Tibial nerve (tissue), 4 donors: ENCODE measurements at regions not wholly inside any gene's neighbourhood (a gene's known extent, or its start where the extent isn't known, plus 50 kb on each side); places are given as distances from the start of the nearest gene placed in this dataset.

Experiments
- DNase-seq, 2 donors: peaks; one replicate each; pipeline ENCODE4 v3.0.0-alpha.2; 2019; ENCODE audit warnings: low spot score in 2 of 2
- H3K27ac ChIP-seq, 4 donors: fragments of 200-600 bp; sonication (generic) in 3 of 4; one replicate each; pipeline ENCODE4 v1.5.1; 2017 to 2019; ENCODE audit warnings: mild to moderate bottlenecking in 1 of 4
- H3K27me3 ChIP-seq, 2 donors: fragments of 200-600 bp; sonication (generic) in 1 of 2; one replicate each; pipeline versions ENCODE4 v1.5.1 to v1.6.0; 2017 to 2019
- H3K36me3 ChIP-seq, 3 donors: fragments of 200-600 bp; sonication (generic); one replicate each; pipeline ENCODE4 v1.5.1; 2018 to 2019
- H3K4me1 ChIP-seq, 4 donors: fragments of 200-600 bp; sonication (generic) in 3 of 4; one replicate each; pipeline ENCODE4 v1.5.1; 2017 to 2019
- H3K4me3 ChIP-seq, 4 donors: fragments of 200-600 bp; sonication (generic) in 3 of 4; one replicate each; pipeline ENCODE4 v1.5.1; 2017 to 2019; ENCODE audit warnings: mild to moderate bottlenecking in 1 of 4, moderate library complexity in 1 of 4
- H3K9me3 ChIP-seq, 4 donors: fragments of 200-600 bp; sonication (generic) in 3 of 4; one replicate each; pipeline ENCODE4 v1.5.1; 2017 to 2019
- EP300 ChIP-seq, 2 donors: sonication (generic); formaldehyde crosslinking; IDR thresholded peaks; one replicate each; pipeline ENCODE4 v1.6.1; 2017; ENCODE audit warnings: antibody characterized with exemption in 2 of 2, mild to moderate bottlenecking in 1 of 2
- POLR2A ChIP-seq, 2 donors: fragments of 450-650 bp; IDR thresholded peaks; one replicate each; pipeline ENCODE4 v1.6.1; 2017; ENCODE audit warnings: antibody characterized with exemption in 2 of 2, mild to moderate bottlenecking in 2 of 2, moderate library complexity in 2 of 2
- WGBS, 2 donors: methylation state at CpG; one replicate each; pipeline ENCODE4 v1.1.5; 2018; 5-methylcytosine and 5-hydroxymethylcytosine counted together
- TF ChIP-seq, protein P1 (sequence below), 5 experiments: fragments of 200-600 bp in 3 of 5; fragments of 450-650 bp in 2 of 5; sonication (generic) in 3 of 5; IDR thresholded peaks; one replicate each; pipeline ENCODE4 v1.5.1; 2016 to 2019; ENCODE audit warnings: antibody characterized with exemption in 5 of 5, mild to moderate bottlenecking in 3 of 5, moderate library complexity in 2 of 5

DNA sequence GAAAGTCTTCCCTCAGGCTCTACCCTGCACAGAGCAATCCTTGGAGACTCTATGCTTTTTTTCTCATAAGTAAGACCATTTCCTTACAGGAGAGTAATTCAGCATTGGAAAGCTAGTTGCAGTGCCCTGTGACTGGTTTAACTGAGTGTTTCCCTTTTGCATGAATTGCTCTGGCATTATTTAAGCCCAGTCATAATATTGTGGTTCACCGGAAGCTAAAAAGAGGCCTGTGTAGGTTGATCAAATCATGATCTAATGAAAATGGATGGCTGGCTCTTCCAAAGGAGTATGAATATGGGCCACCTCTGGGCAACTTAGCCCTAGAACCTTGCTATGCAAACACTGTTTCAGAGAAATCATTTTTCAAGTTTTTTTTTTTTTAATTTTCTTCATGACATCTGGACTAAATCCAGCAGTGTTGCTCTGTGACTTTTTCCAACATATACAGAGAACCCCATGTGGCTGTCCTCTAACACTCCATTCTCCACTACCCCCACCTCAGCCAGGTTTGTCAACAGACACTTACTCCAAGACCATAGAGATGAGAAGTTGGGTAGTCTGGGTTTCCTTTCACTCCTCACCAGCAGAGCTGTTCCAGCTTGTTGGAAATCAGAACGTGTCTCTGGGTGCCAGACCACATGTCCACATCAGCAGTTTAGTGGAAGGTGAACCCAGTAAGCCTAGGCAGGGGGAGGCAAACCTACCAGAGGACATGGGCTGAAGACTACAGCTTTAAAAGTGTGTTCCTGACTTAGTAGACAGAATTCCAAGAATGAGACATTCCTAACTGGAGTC, 175.2 kb upstream of the SLC14A2 start:
- 75 to 79% methylated on average over 2 of the region's 2 CpGs for WGBS, 2 donors
- DNase-seq = no peak
- no peak overlapping the region for H3K27ac ChIP-seq
- no peak overlapping the region for H3K4me3 ChIP-seq
- no peaks in the 10 kb centered on the region for H3K9me3 ChIP-seq
- TF ChIP-seq, protein P1, sequence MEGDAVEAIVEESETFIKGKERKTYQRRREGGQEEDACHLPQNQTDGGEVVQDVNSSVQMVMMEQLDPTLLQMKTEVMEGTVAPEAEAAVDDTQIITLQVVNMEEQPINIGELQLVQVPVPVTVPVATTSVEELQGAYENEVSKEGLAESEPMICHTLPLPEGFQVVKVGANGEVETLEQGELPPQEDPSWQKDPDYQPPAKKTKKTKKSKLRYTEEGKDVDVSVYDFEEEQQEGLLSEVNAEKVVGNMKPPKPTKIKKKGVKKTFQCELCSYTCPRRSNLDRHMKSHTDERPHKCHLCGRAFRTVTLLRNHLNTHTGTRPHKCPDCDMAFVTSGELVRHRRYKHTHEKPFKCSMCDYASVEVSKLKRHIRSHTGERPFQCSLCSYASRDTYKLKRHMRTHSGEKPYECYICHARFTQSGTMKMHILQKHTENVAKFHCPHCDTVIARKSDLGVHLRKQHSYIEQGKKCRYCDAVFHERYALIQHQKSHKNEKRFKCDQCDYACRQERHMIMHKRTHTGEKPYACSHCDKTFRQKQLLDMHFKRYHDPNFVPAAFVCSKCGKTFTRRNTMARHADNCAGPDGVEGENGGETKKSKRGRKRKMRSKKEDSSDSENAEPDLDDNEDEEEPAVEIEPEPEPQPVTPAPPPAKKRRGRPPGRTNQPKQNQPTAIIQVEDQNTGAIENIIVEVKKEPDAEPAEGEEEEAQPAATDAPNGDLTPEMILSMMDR (IDR thresholded peaks at IDR 0.05) = no peak
- TF ChIP-seq POLR2A (IDR thresholded peaks at IDR 0.05) (no peak), EP300 (IDR thresholded peaks at IDR 0.05) (no peak)
- no peaks in the 10 kb centered on the region for H3K36me3 ChIP-seq
- H3K4me1 ChIP-seq = no peaks in the 10 kb centered on the region
- no peaks in the 10 kb centered on the region for H3K27me3 ChIP-seq

DNA sequence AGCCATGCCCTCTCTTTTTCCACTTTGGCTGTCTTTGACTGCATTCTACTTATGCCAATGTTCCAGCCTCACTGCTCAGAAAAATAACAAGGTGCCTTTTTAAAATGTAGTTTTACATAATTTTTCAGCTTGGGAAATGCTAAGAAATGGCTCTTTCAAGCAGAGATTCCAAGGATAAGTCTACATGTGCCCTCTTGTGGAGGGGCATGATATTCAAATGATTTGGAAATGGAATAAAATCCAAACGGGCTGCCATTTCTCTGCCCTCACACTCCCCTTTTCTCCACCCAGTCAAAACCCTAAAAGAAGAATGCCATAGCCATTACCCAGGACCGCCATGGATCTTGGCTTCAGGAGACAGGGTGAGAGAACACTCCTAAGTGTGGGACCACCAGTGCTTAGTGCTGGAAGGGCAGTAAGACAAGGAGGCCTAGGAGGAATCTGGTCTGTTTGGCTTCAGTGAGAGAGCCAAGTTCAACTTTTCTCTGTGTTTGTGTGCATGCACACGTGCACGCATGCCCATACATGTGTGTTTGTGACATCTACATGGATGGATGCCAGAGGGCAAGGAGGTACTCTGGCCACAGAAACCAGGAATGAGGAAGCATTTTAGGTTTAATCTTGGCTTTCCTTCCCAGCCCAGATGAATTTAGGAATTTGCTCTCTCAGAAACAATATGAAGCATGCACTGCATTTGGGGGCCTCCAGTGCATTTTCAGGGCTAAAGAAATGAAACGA, 174.0 kb upstream of the SLC14A2 start:
- Histone ChIP-seq H3K4me1 (no peaks in the 10 kb centered on the region), H3K27me3 (no peaks in the 10 kb centered on the region), H3K36me3 (no peaks in the 10 kb centered on the region), H3K27ac (no peak overlapping the region), H3K9me3 (no peaks in the 10 kb centered on the region), H3K4me3 (no peak overlapping the region)
- TF ChIP-seq, protein P1 (IDR thresholded peaks at IDR 0.05) = no peak
- TF ChIP-seq POLR2A (IDR thresholded peaks at IDR 0.05) (no peak), EP300 (IDR thresholded peaks at IDR 0.05) (no peak)
- 78 to 85% methylated on average over 5 of the region's 5 CpGs for WGBS, 2 donors
- DNase-seq = no peak

DNA sequence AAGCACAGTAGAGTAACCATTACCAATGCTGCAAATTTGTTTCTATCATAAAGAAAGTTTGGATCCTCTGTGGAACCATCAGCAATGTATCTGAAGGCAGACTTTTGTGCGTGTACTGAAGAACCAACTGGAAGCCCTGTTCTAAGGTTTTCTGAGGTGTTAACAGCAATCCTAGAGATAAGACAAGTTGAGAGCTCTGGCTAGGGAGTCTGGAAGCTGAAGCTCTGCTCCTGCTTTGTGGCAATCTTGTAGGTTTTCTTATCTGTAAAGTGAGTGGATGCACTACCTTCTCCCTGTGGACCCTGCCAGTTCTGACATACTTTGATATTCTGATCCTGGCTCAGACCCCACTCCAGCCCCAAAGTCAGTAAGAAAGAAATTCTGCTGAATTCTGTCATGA, 171.2 kb upstream of the SLC14A2 start:
- Histone ChIP-seq H3K27me3 (no peaks in the 10 kb centered on the region), H3K4me3 (no peak overlapping the region), H3K36me3 (no peaks in the 10 kb centered on the region), H3K9me3 (no peaks in the 10 kb centered on the region), H3K4me1 (peaks cover 0 to 2% (median 0%) of the 10 kb centered on the region in 4 donors), H3K27ac (no peak overlapping the region)
- WGBS, 2 donors = 93 to 100% methylated on average over 1 of the region's 1 CpG
- no peak for TF ChIP-seq POLR2A (IDR thresholded peaks at IDR 0.05)
- no peak for TF ChIP-seq EP300 (IDR thresholded peaks at IDR 0.05)
- TF ChIP-seq, protein P1 (IDR thresholded peaks at IDR 0.05) = no peak
- no peak for DNase-seq

DNA sequence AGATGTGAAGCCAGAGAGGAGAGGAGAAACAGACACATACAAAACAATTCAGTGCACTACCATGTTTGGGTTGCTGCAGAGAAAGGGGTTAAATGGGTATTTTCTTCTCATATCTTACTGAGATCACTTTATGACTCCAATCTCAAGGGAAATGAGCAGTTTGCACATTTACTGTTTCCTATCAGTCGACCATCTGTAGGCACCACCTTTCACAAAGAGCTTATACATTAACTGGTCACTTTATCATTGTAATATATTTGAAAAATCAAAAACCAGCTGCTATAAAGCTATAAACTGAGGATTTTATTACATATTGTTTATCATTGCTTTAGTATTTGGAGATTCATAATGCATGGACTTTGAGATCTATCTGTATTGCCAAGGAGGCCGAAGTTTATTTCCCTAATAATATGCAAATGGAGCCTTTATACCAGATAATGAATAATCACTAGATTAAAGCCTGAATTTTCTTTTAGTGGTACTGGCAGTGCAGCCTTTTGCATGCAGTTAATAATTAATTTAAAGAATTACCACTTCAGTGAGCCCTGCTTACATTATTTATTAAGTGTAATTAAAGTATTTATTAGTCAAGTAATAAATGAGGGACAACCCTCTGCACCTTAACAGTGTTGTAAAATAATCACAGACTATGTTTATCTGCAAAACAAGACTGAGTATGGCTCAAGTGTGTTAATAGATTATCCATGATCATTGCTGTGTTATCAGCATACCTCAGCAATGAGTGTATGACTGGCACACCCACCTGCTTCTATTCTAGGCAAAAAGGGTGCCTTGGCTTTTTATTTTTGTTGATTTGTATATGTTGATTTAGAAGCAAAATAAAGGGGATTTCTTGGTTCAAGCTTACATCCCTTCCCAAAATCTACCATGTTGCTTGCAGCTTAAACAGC, 167.7 kb upstream of the SLC14A2 start:
- 53 to 65% methylated on average over 2 of the region's 2 CpGs for WGBS, 2 donors

More for the DNA sequence above, 167.7 kb upstream of the SLC14A2 start:
- Histone ChIP-seq H3K27ac (no peak overlapping the region), H3K9me3 (no peaks in the 10 kb centered on the region), H3K36me3 (no peaks in the 10 kb centered on the region), H3K27me3 (no peaks in the 10 kb centered on the region), H3K4me1 (peaks cover 0 to 15% (median 0%) of the 10 kb centered on the region in 4 donors), H3K4me3 (no peak overlapping the region)
- TF ChIP-seq, protein P1 (IDR thresholded peaks at IDR 0.05) = no peak
- no peak for TF ChIP-seq POLR2A (IDR thresholded peaks at IDR 0.05)
- no peak for TF ChIP-seq EP300 (IDR thresholded peaks at IDR 0.05)
- DNase-seq = no peak
